A673 (cell line): ENCODE measurements at regions not wholly inside any gene's neighbourhood (a gene's known extent, or its start where the extent isn't known, plus 50 kb on each side); places are given as distances from the start of the nearest gene placed in this dataset.

ENCODE experiments used
- BruUV-seq: library from RNA; stranded (reverse); fragments of 400-500 nt; replicated peaks from 2 replicates; lab custom pipeline; 2021; lab: Mats Ljungman, UMichigan
- CTCF ChIA-PET: fragments of 300-600 bp; sonication (Branson Sonifier 250); formaldehyde crosslinking; loops from one replicate; lab custom pipeline; 2022; ENCODE audit warnings: antibody characterized with exemption; lab: Charles Lee
- POLR2A ChIA-PET: fragments of 300-600 bp; sonication (Branson Sonifier 250); formaldehyde crosslinking; loops from one replicate; lab custom pipeline; 2022; ENCODE audit warnings: antibody characterized with exemption; ENCODE audit not compliant: low non-redundant PET; lab: Charles Lee
- DNase-seq: peaks from one replicate; pipeline ENCODE4 v3.0.0-alpha.2; 2015; ENCODE audit warnings: low spot score
- H3K27ac ChIP-seq: fragments of 200-600 bp; sonication (generic); 2 replicates; pipeline ENCODE4 v1.5.1; 2016; ENCODE audit warnings: mixed run types, low read depth, mild to moderate bottlenecking, mixed read lengths, antibody characterized with exemption, low read length; ENCODE audit not compliant: poor library complexity, severe bottlenecking
- H3K27me3 ChIP-seq: fragments of 200-600 bp; sonication (generic); replicated peaks from 2 replicates; pipeline ENCODE4 v1.6.1; 2017; ENCODE audit warnings: mixed run types, low read depth, mild to moderate bottlenecking, mixed read lengths, antibody characterized with exemption, low read length; ENCODE audit not compliant: insufficient read depth, poor library complexity
- H3K36me3 ChIP-seq: fragments of 200-600 bp; sonication (generic); 2 replicates; pipeline ENCODE4 v1.6.1; 2016; ENCODE audit warnings: mixed run types, mild to moderate bottlenecking, mixed read lengths, antibody characterized with exemption, low read length; ENCODE audit not compliant: insufficient read depth, poor library complexity, severe bottlenecking
- H3K4me1 ChIP-seq: fragments of 200-600 bp; sonication (generic); 2 replicates; pipeline ENCODE4 v1.6.1; 2017; ENCODE audit warnings: mixed run types, mild to moderate bottlenecking, mixed read lengths, antibody characterized with exemption, low read length; ENCODE audit not compliant: insufficient read depth, poor library complexity, severe bottlenecking
- H3K4me3 ChIP-seq: fragments of 200-600 bp; sonication (generic); 2 replicates; pipeline ENCODE4 v1.5.1; 2016; ENCODE audit warnings: low read depth, mixed run types, mild to moderate bottlenecking, mixed read lengths, low read length; ENCODE audit not compliant: poor library complexity, severe bottlenecking
- H3K9me3 ChIP-seq: fragments of 200-600 bp; sonication (generic); 2 replicates; pipeline ENCODE4 v1.6.1; 2016; ENCODE audit warnings: mixed run types, low read depth, mild to moderate bottlenecking, mixed read lengths, antibody characterized with exemption, low read length; ENCODE audit not compliant: poor library complexity, severe bottlenecking
- CTCF ChIP-seq: fragments of 300-800, 200-600 bp; sonication (generic); conservative IDR thresholded peaks from 2 replicates; pipeline ENCODE4 v1.5.1; 2017; ENCODE audit warnings: low read depth, mild to moderate bottlenecking, antibody characterized with exemption, low read length, moderate library complexity, mixed read lengths
- EZH2 ChIP-seq: fragments of 200-600 bp; sonication (generic); IDR thresholded peaks from 2 replicates; pipeline ENCODE4 v1.6.1; 2017; ENCODE audit warnings: borderline replicate concordance, low read depth, mild to moderate bottlenecking, mixed read lengths, antibody characterized with exemption, low read length; ENCODE audit not compliant: poor library complexity, severe bottlenecking
- intact Hi-C: fragments of 100-400 bp; cut with micrococcal nuclease; formaldehyde crosslinking; loops from one replicate; pipeline ENCODE4 v1.10.0; 2022; ENCODE audit not compliant: unreplicated experiment

GRCh38 chr1:238916828-238917227 is 469.5 kb upstream of the CHRM3 start:
- Histone ChIP-seq H3K36me3 (no peaks in the 10 kb centered on the region), H3K9me3 (no peaks in the 10 kb centered on the region), H3K27me3 (no peaks in the 10 kb centered on the region), H3K4me1 (no peaks in the 10 kb centered on the region), H3K4me3 (no peak overlapping the region), H3K27ac (no peak overlapping the region)
- no TSS peak for BruUV-seq
- intact Hi-C loops: no loop called here
- no peak for TF ChIP-seq CTCF
- TF ChIP-seq EZH2: no peak
- ChIA-PET POLR2A (no interaction called here), CTCF (no interaction called here)
- no peak for DNase-seq

- Histone ChIP-seq H3K27ac (no peak overlapping the region), H3K9me3 (no peaks in the 10 kb centered on the region), H3K36me3 (no peaks in the 10 kb centered on the region), H3K27me3 (no peaks in the 10 kb centered on the region), H3K4me3 (no peak overlapping the region), H3K4me1 (no peaks in the 10 kb centered on the region)
- DNase-seq: no peak
- POLR2A ChIA-PET: no interaction called here
- no TSS peak for BruUV-seq
- no peak for TF ChIP-seq CTCF
- intact Hi-C loops: no loop called here
- CTCF ChIA-PET: no interaction called here
Observed at GRCh38 chr1:238914346-238914745, 472.0 kb upstream of the CHRM3 start.

GRCh38 chr1:238913210-238913609 is 473.2 kb upstream of the CHRM3 start:
- POLR2A ChIA-PET: no interaction called here
- DNase-seq: no peak
- intact Hi-C loops: no loop called here
- H3K36me3 ChIP-seq: no peaks in the 10 kb centered on the region
- H3K4me3 ChIP-seq: no peak overlapping the region
- CTCF ChIA-PET: no interaction called here
- no peaks in the 10 kb centered on the region for H3K9me3 ChIP-seq
- TF ChIP-seq CTCF (no peak), EZH2 (no peak)
- no peaks in the 10 kb centered on the region for H3K4me1 ChIP-seq
- BruUV-seq: no TSS peak
- no peak overlapping the region for H3K27ac ChIP-seq
- no peaks in the 10 kb centered on the region for H3K27me3 ChIP-seq
